Forelimb muscle (tissue), 1 donor: ENCODE measurements at regions not wholly inside any gene's neighbourhood (a gene's known extent, or its start where the extent isn't known, plus 50 kb on each side); places are given as distances from the start of the nearest gene placed in this dataset.
"Not testable (repeated sequence)": the region's sequence is repeated elsewhere in the genome, so short reads cannot be mapped to it uniquely, and the experiment has no call there.

Experiments
- DNase-seq: peaks from one replicate; pipeline ENCODE4 v3.0.0-alpha.2; 2013; ENCODE audit warnings: low read depth

DNA sequence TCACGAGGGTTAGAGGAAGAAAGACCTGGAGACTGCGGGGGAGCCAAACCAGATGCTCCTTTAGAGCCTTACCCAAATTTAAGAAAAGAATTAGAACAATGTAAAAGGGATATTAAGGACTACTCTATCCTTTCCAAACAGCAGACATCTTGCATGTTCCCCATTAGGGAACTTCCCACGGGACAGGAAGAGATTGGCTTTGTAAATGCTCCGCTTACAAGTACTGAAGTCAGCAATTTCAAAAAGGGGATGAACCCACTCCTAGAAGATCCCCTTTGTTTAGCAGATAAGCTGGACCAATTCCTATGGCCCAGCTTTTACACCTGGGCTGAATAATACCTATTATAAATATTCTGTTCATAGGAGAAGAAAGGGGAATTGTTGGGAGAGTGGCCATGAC is 74.2 kb downstream of the APOBEC1 start:
- DNase-seq = no peak

GRCh38 chr12:7590085-7590484 is 75.6 kb downstream of the APOBEC1 start:
- not testable (repeated sequence) for DNase-seq

GRCh38 chr12:7588742-7589329 is 76.9 kb downstream of the APOBEC1 start:
- DNase-seq = peak; percentile 29

- DNase-seq = not testable (repeated sequence)
Measured at GRCh38 chr12:7584137-7584536, 80.6 kb upstream of the CD163 start.

DNA sequence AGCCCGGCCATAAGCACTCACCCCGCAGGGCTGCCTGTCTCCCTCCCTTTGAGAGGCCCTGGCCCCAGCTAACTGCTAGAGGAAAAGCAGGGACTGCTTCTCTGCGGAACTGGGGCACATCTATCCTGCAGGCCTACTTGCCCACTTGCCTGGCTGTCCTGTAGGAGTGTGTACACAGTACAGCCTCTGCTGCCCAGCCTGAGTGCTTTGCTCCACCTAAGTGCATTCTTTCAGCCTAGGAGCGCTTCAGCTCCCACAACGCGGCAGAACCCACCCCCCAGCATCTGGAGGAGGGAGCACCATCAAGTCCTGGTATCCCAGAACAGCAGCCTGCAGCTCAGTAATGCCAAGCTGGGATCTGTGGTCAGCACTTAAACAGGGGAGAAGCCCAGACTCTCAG is 79.9 kb upstream of the CD163 start:
- no peak for DNase-seq

DNA sequence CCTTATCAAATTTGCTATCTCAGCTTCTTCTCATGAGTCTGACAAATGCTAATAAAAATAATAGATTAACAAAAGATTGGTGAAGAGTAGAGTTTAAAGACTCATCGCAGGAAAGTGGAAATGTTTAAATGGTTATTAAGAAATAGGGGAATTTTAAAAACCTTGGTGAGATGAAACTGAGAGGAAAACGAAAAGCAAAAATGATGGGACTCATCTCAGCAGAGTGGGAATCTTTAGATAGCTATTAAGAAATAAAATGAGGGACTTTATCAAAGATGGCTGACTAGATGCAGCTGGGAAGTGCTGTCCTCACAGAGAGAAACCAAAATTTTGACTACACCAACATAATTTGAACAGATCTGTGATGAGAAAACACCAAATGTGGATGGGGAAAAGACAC is 79.2 kb upstream of the CD163 start:
- no peak for DNase-seq

DNA sequence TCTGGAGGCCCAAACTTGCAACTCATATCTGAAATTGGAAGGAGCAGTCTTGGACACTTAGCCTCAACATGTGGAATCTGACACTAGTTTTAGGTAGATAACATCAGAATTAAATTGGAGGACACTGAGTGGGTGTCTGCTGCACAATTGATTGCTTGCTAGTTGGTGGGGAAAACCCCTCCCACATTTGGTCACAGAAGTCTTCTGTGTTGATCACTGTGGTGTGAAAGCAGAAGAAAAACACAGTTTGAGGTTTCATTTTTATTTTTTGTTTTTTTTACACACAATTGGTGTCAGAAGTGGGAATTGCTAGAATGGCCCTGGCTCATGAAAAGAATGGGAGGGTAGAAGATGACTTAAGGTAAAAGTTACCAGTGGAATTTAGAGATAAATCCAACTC is 78.0 kb upstream of the CD163 start:
- DNase-seq = no peak

- no peak for DNase-seq
Measured at GRCh38 chr12:7581046-7581445, 77.5 kb upstream of the CD163 start.

- DNase-seq = no peak
Measured at GRCh38 chr12:7571257-7571656, 67.7 kb upstream of the CD163 start.

DNA sequence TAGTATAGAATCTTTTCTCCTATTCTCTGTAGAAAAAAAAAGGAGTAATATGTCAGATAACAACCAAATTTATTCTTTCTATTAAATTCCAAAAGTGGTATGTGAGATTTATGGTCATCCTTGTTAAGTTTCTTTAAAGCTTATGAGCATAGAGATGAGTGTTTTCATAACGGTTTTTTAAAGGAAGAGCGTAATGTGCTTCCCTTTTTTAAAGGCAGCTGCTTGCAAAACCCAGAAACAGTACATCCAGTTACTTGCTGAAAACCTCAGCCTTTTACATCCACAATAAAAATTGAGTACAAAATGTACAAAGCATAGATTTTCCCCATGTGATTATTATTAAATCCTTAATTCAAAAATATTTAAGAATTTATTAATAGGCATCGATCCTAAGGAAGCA is 53.6 kb upstream of the CD163 start:
- DNase-seq = no peak

- DNase-seq = no peak
Measured at GRCh38 chr12:7555752-7556151, 52.2 kb upstream of the CD163 start.

DNA sequence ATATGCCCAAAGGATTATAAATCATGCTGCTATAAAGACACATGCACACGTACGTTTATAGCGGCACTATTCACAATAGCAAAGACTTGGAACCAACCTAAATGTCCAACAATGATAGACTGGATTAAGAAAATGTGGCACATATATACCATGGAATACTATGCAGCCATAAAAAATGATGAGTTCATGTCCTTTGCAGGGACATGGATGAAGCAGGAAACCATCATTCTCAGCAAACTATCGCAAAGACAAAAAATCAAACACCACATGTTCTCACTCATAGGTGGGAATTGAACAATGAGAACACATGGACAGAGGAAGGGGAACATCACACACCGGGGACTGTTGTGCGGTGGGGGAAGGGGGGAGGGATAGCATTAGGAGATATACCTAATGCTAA is 51.3 kb upstream of the CD163 start:
- DNase-seq = not testable (repeated sequence)
